GM18870 (cell line): ENCODE measurements at regions not wholly inside any gene's neighbourhood (a gene's known extent, or its start where the extent isn't known, plus 50 kb on each side); places are given as distances from the start of the nearest gene placed in this dataset.

Source experiments
- ATAC-seq: cut with Tn5 transposase; IDR thresholded peaks from one replicate; pipeline ENCODE4 v1.9.1; 2021; ENCODE audit warnings: moderate library complexity; ENCODE audit not compliant: unreplicated experiment

- no peak for ATAC-seq
These were observed 177.3 kb downstream of the PABPC4L start for GRCh38 chr4:134024251-134024650.

GRCh38 chr4:134019657-134020056 lies 181.9 kb downstream of the PABPC4L start:
- ATAC-seq = no peak

- ATAC-seq = no peak
These were observed 182.7 kb downstream of the PABPC4L start for GRCh38 chr4:134018846-134019245.

- ATAC-seq = no peak
These were observed 200.5 kb downstream of the PABPC4L start for GRCh38 chr4:134001057-134001456.

GRCh38 chr4:133997436-133997835 lies 204.2 kb downstream of the PABPC4L start:
- no peak for ATAC-seq

- ATAC-seq = no peak
These were observed 205.0 kb downstream of the PABPC4L start for GRCh38 chr4:133996431-133997121.

GRCh38 chr4:133995243-133995960 lies 206.2 kb downstream of the PABPC4L start:
- ATAC-seq = no peak

- ATAC-seq = no peak
These were observed 218.9 kb downstream of the PABPC4L start for GRCh38 chr4:133982533-133983224.

GRCh38 chr4:133981327-133981726 lies 220.3 kb downstream of the PABPC4L start:
- no peak for ATAC-seq

GRCh38 chr4:133972586-133972985 lies 229.0 kb downstream of the PABPC4L start:
- no peak for ATAC-seq

- ATAC-seq = no peak
These were observed 232.3 kb downstream of the PABPC4L start for GRCh38 chr4:133969202-133969848.

GRCh38 chr4:133968174-133968573 lies 233.4 kb downstream of the PABPC4L start:
- ATAC-seq = no peak

GRCh38 chr4:133960975-133961374 lies 240.6 kb downstream of the PABPC4L start:
- no peak for ATAC-seq

- ATAC-seq = no peak
These were observed 258.5 kb downstream of the PABPC4L start for GRCh38 chr4:133943081-133943480.

GRCh38 chr4:133938061-133938460 lies 263.5 kb downstream of the PABPC4L start:
- ATAC-seq = no peak

GRCh38 chr4:133929531-133930239 lies 271.9 kb downstream of the PABPC4L start:
- no peak for ATAC-seq

- no peak for ATAC-seq
These were observed 280.1 kb downstream of the PABPC4L start for GRCh38 chr4:133921280-133922195.

- no peak for ATAC-seq
These were observed 281.4 kb downstream of the PABPC4L start for GRCh38 chr4:133920236-133920635.

- no peak for ATAC-seq
These were observed 291.4 kb downstream of the PABPC4L start for GRCh38 chr4:133910165-133910564.

GRCh38 chr4:133903029-133903428 lies 298.6 kb downstream of the PABPC4L start:
- no peak for ATAC-seq
